Thymus (tissue), 11 donors: ENCODE measurements at regions not wholly inside any gene's neighbourhood (a gene's known extent, or its start where the extent isn't known, plus 50 kb on each side); places are given as distances from the start of the nearest gene placed in this dataset.

ENCODE experiments used
- DNase-seq, 9 donors: peaks; one replicate each; pipeline ENCODE4 v3.0.0-alpha.2; 2013; ENCODE audit warnings: low spot score in 9 of 9, low read depth in 6 of 9, missing footprints in 1 of 9
- H3K27ac ChIP-seq, 2 donors: one replicate each; pipeline ENCODE4 v1.5.1; 2013; ENCODE audit warnings: control low read depth in 1 of 2, low read depth in 1 of 2, low read length in 1 of 2, mild to moderate bottlenecking in 1 of 2, moderate library complexity in 1 of 2
- H3K27me3 ChIP-seq, 2 donors: one replicate each; pipeline ENCODE4 v1.5.1; 2013; ENCODE audit warnings: low read length in 1 of 2; ENCODE audit not compliant: control insufficient read depth in 2 of 2, insufficient read depth in 1 of 2
- H3K36me3 ChIP-seq, 2 donors: one replicate each; pipeline ENCODE4 v1.5.1; 2013; ENCODE audit warnings: low read length in 1 of 2, mild to moderate bottlenecking in 1 of 2, moderate library complexity in 1 of 2; ENCODE audit not compliant: control insufficient read depth in 2 of 2, insufficient read depth in 2 of 2
- H3K4me1 ChIP-seq, 2 donors: one replicate each; pipeline ENCODE4 v1.5.1; 2013; ENCODE audit warnings: low read length in 2 of 2; ENCODE audit not compliant: control insufficient read depth in 2 of 2, insufficient read depth in 2 of 2
- H3K4me3 ChIP-seq, 2 donors: one replicate each; pipeline ENCODE4 v1.5.1; 2013; ENCODE audit warnings: low read length in 2 of 2, control low read depth in 1 of 2, mild to moderate bottlenecking in 1 of 2
- H3K9me3 ChIP-seq, 2 donors: one replicate each; pipeline ENCODE4 v1.5.1; 2013; ENCODE audit warnings: low read length in 1 of 2, mild to moderate bottlenecking in 1 of 2; ENCODE audit not compliant: control insufficient read depth in 2 of 2, insufficient read depth in 1 of 2
- WGBS: extraction: QIAGEN DNeasy Blood & Tissue Kit; methylation state at CpG from one replicate; pipeline ENCODE4 v1.1.7; 2013; 5-methylcytosine and 5-hydroxymethylcytosine counted together
- donor health status: healthy.

- no peak overlapping the region for H3K4me3 ChIP-seq
- WGBS = 96% methylated on average over 5 of the region's 5 CpGs
- no peaks in the 10 kb centered on the region for H3K9me3 ChIP-seq
- DNase-seq = no peak
- H3K27me3 ChIP-seq = no peaks in the 10 kb centered on the region
- H3K27ac ChIP-seq = no peak overlapping the region
- no peaks in the 10 kb centered on the region for H3K4me1 ChIP-seq
- no peaks in the 10 kb centered on the region for H3K36me3 ChIP-seq
Observed at GRCh38 chr1:102182603-102183260, 186.0 kb upstream of the OLFM3 start.

- Histone ChIP-seq H3K27me3 (no peaks in the 10 kb centered on the region), H3K36me3 (no peaks in the 10 kb centered on the region), H3K9me3 (no peaks in the 10 kb centered on the region), H3K4me3 (no peak overlapping the region), H3K27ac (no peak overlapping the region), H3K4me1 (no peaks in the 10 kb centered on the region)
- 92% methylated on average over 2 of the region's 2 CpGs for WGBS
- DNase-seq = no peak
Observed at GRCh38 chr1:102181341-102181740, 184.6 kb upstream of the OLFM3 start.

DNA sequence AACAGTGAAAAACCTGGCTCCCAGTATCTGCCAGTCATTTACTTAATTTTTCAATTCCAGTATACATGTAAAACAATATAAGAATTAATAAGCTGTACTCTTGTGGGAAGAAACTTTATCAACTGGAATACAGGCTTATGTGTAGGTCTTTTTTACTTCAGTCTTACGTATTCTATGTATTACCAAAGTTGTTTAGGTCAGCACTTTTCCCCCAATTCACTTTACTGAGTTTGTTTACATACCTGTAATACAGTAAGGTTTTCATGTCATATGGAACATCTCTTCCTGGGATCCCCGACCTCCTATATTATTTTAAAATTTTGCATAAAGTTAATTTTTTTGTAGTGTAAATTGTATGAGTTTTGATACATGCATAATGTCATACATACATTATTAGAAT lies 181.8 kb upstream of the OLFM3 start:
- H3K27me3 ChIP-seq = no peaks in the 10 kb centered on the region
- 90% methylated on average over 2 of the region's 2 CpGs for WGBS
- no peak for DNase-seq

DNA sequence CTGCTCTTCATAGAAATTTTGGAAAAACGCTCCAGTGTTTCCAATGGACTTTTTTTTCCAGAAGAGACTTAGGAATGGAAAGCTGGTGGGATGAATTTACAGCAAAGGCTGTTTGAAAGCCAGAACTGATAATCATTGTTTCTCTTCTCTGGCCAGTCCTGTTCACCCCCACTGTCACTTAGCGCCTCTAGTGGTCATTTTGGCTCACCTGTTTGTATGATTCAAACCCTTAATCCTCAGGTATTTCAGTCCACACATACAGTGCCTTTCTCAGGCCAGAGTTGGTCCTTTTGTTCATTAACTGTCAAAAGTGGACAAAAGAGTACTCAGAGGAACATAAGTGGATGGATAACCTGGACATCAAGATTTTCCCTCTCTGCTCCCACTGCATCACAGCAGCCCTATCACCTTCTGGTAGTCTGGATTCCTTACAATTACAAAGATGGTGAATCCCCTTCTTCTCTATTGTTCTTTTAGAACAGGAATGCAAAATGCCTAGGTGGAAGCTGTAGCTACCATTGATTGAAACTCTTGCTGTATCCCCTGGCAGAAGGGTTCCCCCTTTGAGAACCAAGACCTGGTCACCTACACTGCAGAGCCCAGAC lies 177.6 kb upstream of the OLFM3 start:
- peak in 3 of 9 donors; percentile 1 to 7 (median 2) for DNase-seq
- H3K36me3 ChIP-seq = no peaks in the 10 kb centered on the region
- no peaks in the 10 kb centered on the region for H3K9me3 ChIP-seq
- no peak overlapping the region for H3K27ac ChIP-seq
- H3K27me3 ChIP-seq = no peaks in the 10 kb centered on the region
- no peaks in the 10 kb centered on the region for H3K4me1 ChIP-seq
- WGBS = 39% methylated on average over 2 of the region's 2 CpGs
- H3K4me3 ChIP-seq = no peak overlapping the region

More for the DNA sequence above, 181.8 kb upstream of the OLFM3 start:
- H3K27ac ChIP-seq = no peak overlapping the region
- no peaks in the 10 kb centered on the region for H3K4me1 ChIP-seq
- H3K4me3 ChIP-seq = no peak overlapping the region
- no peaks in the 10 kb centered on the region for H3K36me3 ChIP-seq
- no peaks in the 10 kb centered on the region for H3K9me3 ChIP-seq

GRCh38 chr1:102172200-102172599 lies 175.5 kb upstream of the OLFM3 start:
- no peaks in the 10 kb centered on the region for H3K4me1 ChIP-seq

GRCh38 chr1:102163799-102164198 lies 167.1 kb upstream of the OLFM3 start:
- no peak overlapping the region for H3K4me3 ChIP-seq
- no peak for DNase-seq
- no peaks in the 10 kb centered on the region for H3K27me3 ChIP-seq
- no peak overlapping the region for H3K27ac ChIP-seq
- WGBS = 78% methylated on average over 1 of the region's 1 CpG
- H3K36me3 ChIP-seq = no peaks in the 10 kb centered on the region
- no peaks in the 10 kb centered on the region for H3K4me1 ChIP-seq
- no peaks in the 10 kb centered on the region for H3K9me3 ChIP-seq

More at GRCh38 chr1:102172200-102172599, 175.5 kb upstream of the OLFM3 start:
- Histone ChIP-seq H3K27ac (no peak overlapping the region), H3K27me3 (no peaks in the 10 kb centered on the region), H3K36me3 (no peaks in the 10 kb centered on the region), H3K4me3 (no peak overlapping the region), H3K9me3 (no peaks in the 10 kb centered on the region)
- DNase-seq = no peak
- WGBS = 96% methylated on average over 1 of the region's 1 CpG

- 93% methylated on average over 3 of the region's 3 CpGs for WGBS
- no peak for DNase-seq
- H3K27ac ChIP-seq = no peak overlapping the region
- no peaks in the 10 kb centered on the region for H3K36me3 ChIP-seq
- H3K27me3 ChIP-seq = no peaks in the 10 kb centered on the region
- no peaks in the 10 kb centered on the region for H3K9me3 ChIP-seq
- H3K4me3 ChIP-seq = no peak overlapping the region
- no peaks in the 10 kb centered on the region for H3K4me1 ChIP-seq
Observed at GRCh38 chr1:102151242-102151641, 154.5 kb upstream of the OLFM3 start.

DNA sequence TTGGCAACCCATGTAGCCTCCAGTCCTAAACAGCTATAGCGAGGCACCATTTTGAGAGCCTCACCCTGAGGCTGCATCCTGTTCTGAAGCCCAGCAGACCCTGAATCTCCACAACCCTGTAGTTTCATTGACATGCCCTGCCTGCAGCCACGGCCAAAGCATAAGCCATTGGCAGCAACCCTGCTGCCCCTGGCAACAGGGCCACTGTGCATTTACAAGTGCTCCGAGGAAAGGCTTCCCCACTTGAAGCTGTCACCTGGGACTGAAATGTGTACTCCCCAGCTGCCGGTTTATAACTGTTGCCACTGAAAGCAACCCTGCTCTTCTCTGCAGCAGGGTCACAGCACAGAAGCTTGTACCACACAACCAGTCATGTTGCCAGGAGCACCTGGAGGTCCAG lies 124.2 kb upstream of the OLFM3 start:
- 91% methylated on average over 4 of the region's 4 CpGs for WGBS

DNA sequence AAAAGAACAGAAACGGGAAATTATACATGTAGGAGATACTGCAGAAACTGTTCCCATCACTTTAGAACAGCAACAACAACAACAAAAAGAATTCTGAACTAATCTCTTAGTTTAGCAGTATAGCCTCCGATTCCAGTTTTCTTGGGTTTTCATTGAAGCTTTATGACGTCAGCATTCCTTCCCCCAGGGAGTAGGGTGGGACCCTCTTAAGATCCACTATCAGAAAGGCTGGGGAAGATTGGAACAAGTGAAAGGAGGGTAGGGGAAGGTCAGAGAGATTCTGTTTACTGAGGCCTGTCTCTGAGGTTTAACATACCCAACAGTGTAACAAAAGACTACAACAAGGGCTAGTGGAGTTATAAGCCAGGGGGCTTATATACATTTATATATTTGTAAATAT lies 121.4 kb upstream of the OLFM3 start:
- H3K4me3 ChIP-seq = no peak overlapping the region
- H3K27me3 ChIP-seq = no peaks in the 10 kb centered on the region
- no peaks in the 10 kb centered on the region for H3K9me3 ChIP-seq
- no peak for DNase-seq
- H3K27ac ChIP-seq = no peak overlapping the region
- H3K4me1 ChIP-seq = no peaks in the 10 kb centered on the region
- H3K36me3 ChIP-seq = no peaks in the 10 kb centered on the region
- 90% methylated on average over 3 of the region's 3 CpGs for WGBS

More for the DNA sequence above, 124.2 kb upstream of the OLFM3 start:
- H3K27me3 ChIP-seq = no peaks in the 10 kb centered on the region
- H3K4me3 ChIP-seq = no peak overlapping the region
- no peaks in the 10 kb centered on the region for H3K36me3 ChIP-seq
- H3K27ac ChIP-seq = no peak overlapping the region
- H3K9me3 ChIP-seq = no peaks in the 10 kb centered on the region
- H3K4me1 ChIP-seq = no peaks in the 10 kb centered on the region
- DNase-seq = no peak
